Epidermal melanocyte (primary cell): ENCODE measurements at regions not wholly inside any gene's neighbourhood (a gene's known extent, or its start where the extent isn't known, plus 50 kb on each side); places are given as distances from the start of the nearest gene placed in this dataset.
"Not testable (repeated sequence)": the region's sequence is repeated elsewhere in the genome, so short reads cannot be mapped to it uniquely, and the experiment has no call there.

Experiments
- DNase-seq: peaks from one replicate; pipeline ENCODE4 v3.0.0; 2011; ENCODE audit warnings: low spot score; ENCODE audit not compliant: insufficient read length

- no peak for DNase-seq
Measured at GRCh38 chr9:82052081-82052480, 63.5 kb downstream of the SPATA31D1 start.

GRCh38 chr9:82054264-82055015 lies 65.9 kb downstream of the SPATA31D1 start:
- DNase-seq, result no peak

GRCh38 chr9:82057805-82058204 lies 69.2 kb downstream of the SPATA31D1 start:
- DNase-seq, result no peak

GRCh38 chr9:82061801-82062200 lies 73.2 kb downstream of the SPATA31D1 start:
- DNase-seq, result not testable (repeated sequence)

- no peak for DNase-seq
Measured at GRCh38 chr9:82062245-82062644, 73.7 kb downstream of the SPATA31D1 start.

- no peak for DNase-seq
Measured at GRCh38 chr9:82073551-82074543, 85.3 kb downstream of the SPATA31D1 start.

GRCh38 chr9:82080265-82080664 lies 91.7 kb downstream of the SPATA31D1 start:
- no peak for DNase-seq

- DNase-seq, result no peak
Measured at GRCh38 chr9:82081496-82081895, 92.9 kb downstream of the SPATA31D1 start.

- DNase-seq, result no peak
Measured at GRCh38 chr9:82082563-82082962, 94.0 kb downstream of the SPATA31D1 start.

- DNase-seq, result no peak
Measured at GRCh38 chr9:82088591-82088990, 100.0 kb downstream of the SPATA31D1 start.

- DNase-seq, result no peak
Measured at GRCh38 chr9:82090046-82090445, 101.5 kb downstream of the SPATA31D1 start.

- DNase-seq, result no peak
Measured at GRCh38 chr9:82091100-82091499, 102.5 kb downstream of the SPATA31D1 start.

GRCh38 chr9:82091610-82092009 lies 103.0 kb downstream of the SPATA31D1 start:
- DNase-seq, result no peak

- DNase-seq, result no peak
Measured at GRCh38 chr9:82101475-82101874, 112.9 kb downstream of the SPATA31D1 start.

- DNase-seq, result no peak
Measured at GRCh38 chr9:82104252-82104651, 115.7 kb downstream of the SPATA31D1 start.

GRCh38 chr9:82105729-82106128 lies 117.2 kb downstream of the SPATA31D1 start:
- DNase-seq, result no peak

- DNase-seq, result peak; percentile 52
Measured at GRCh38 chr9:82106536-82106935, 118.0 kb downstream of the SPATA31D1 start.

- no peak for DNase-seq
Measured at GRCh38 chr9:82108474-82108873, 119.9 kb downstream of the SPATA31D1 start.

GRCh38 chr9:82108941-82109340 lies 120.4 kb downstream of the SPATA31D1 start:
- DNase-seq, result no peak

GRCh38 chr9:82109626-82110025 lies 121.1 kb downstream of the SPATA31D1 start:
- DNase-seq, result no peak

- no peak for DNase-seq
Measured at GRCh38 chr9:82110881-82111280, 122.3 kb downstream of the SPATA31D1 start.

- DNase-seq, result no peak
Measured at GRCh38 chr9:82115331-82115730, 126.8 kb downstream of the SPATA31D1 start.
